ENCODE measurements at regions not wholly inside any gene's neighbourhood (a gene's known extent, or its start where the extent isn't known, plus 50 kb on each side); places are given as distances from the start of the nearest gene placed in this dataset.

- no peaks in the 10 kb centered on the region for H3K27me3 ChIP-seq (replicated peaks; ENCODE audit: insufficient read depth)
- DNase-seq (ENCODE audit: low spot score): no peak
- no peak overlapping the region for H3K27ac ChIP-seq
- H3K9me3 ChIP-seq: no peaks in the 10 kb centered on the region
- peaks cover 0 to 13% of the 10 kb centered on the region in 2 donors for H3K4me1 ChIP-seq (ENCODE audit: control insufficient read depth in 1 of 2, low read depth in 2 of 2)
- ATAC-seq (ENCODE audit: insufficient number of reproducible peaks, low FRiP score, low read depth): no peak
- no peak for TF ChIP-seq CTCF (IDR thresholded peaks at IDR 0.05)
- no peak overlapping the region for H3K4me3 ChIP-seq
- no peaks in the 10 kb centered on the region for H3K36me3 ChIP-seq
Observed at GRCh38 chr16:54806378-54806777, 124.3 kb upstream of the IRX5 start.

GRCh38 chr16:54805648-54806047, 125.0 kb upstream of the IRX5 start:
- Histone ChIP-seq H3K9me3 (no peaks in the 10 kb centered on the region), H3K27ac (no peak overlapping the region), H3K4me1 (ENCODE audit: control insufficient read depth in 1 of 2, low read depth in 2 of 2) (peaks cover 0 to 13% of the 10 kb centered on the region in 2 donors), H3K27me3 (replicated peaks; ENCODE audit: insufficient read depth) (no peaks in the 10 kb centered on the region), H3K4me3 (no peak overlapping the region), H3K36me3 (no peaks in the 10 kb centered on the region)
- no peak for TF ChIP-seq CTCF (IDR thresholded peaks at IDR 0.05)
- ATAC-seq (ENCODE audit: insufficient number of reproducible peaks, low FRiP score, low read depth): no peak
- DNase-seq (ENCODE audit: low spot score): no peak

- no peaks in the 10 kb centered on the region for H3K27me3 ChIP-seq (replicated peaks; ENCODE audit: insufficient read depth)
- no peak overlapping the region for H3K4me3 ChIP-seq
- ATAC-seq (ENCODE audit: insufficient number of reproducible peaks, low FRiP score, low read depth): no peak
- H3K9me3 ChIP-seq: no peaks in the 10 kb centered on the region
- peaks cover 0 to 3% of the 10 kb centered on the region in 2 donors for H3K4me1 ChIP-seq (ENCODE audit: control insufficient read depth in 1 of 2, low read depth in 2 of 2)
- no peak for DNase-seq (ENCODE audit: low spot score)
- H3K36me3 ChIP-seq: no peaks in the 10 kb centered on the region
- TF ChIP-seq CTCF (IDR thresholded peaks at IDR 0.05): no peak
- no peak overlapping the region for H3K27ac ChIP-seq
Observed at GRCh38 chr16:54801057-54801844, 129.4 kb upstream of the IRX5 start.

GRCh38 chr16:54798267-54798666, 132.4 kb upstream of the IRX5 start:
- no peak overlapping the region for H3K27ac ChIP-seq
- ATAC-seq (ENCODE audit: insufficient number of reproducible peaks, low FRiP score, low read depth): no peak
- DNase-seq (ENCODE audit: low spot score): no peak
- H3K36me3 ChIP-seq: no peaks in the 10 kb centered on the region
- TF ChIP-seq CTCF (IDR thresholded peaks at IDR 0.05): no peak
- H3K27me3 ChIP-seq (replicated peaks; ENCODE audit: insufficient read depth): no peaks in the 10 kb centered on the region
- H3K9me3 ChIP-seq: no peaks in the 10 kb centered on the region
- peaks cover 0 to 13% of the 10 kb centered on the region in 2 donors for H3K4me1 ChIP-seq (ENCODE audit: control insufficient read depth in 1 of 2, low read depth in 2 of 2)
- no peak overlapping the region for H3K4me3 ChIP-seq

GRCh38 chr16:54796211-54796610, 134.5 kb upstream of the IRX5 start:
- Histone ChIP-seq H3K27me3 (replicated peaks; ENCODE audit: insufficient read depth) (no peaks in the 10 kb centered on the region), H3K9me3 (no peaks in the 10 kb centered on the region), H3K4me3 (no peak overlapping the region), H3K36me3 (no peaks in the 10 kb centered on the region), H3K27ac (no peak overlapping the region), H3K4me1 (ENCODE audit: control insufficient read depth in 1 of 2, low read depth in 2 of 2) (peaks cover 0 to 21% of the 10 kb centered on the region in 2 donors)
- DNase-seq (ENCODE audit: low spot score) (no peak), ATAC-seq (ENCODE audit: insufficient number of reproducible peaks, low FRiP score, low read depth) (no peak)
- TF ChIP-seq CTCF (IDR thresholded peaks at IDR 0.05): no peak

All from thoracic aorta (tissue), 2 donors.